ENCODE measurements at regions not wholly inside any gene's neighbourhood (a gene's known extent, or its start where the extent isn't known, plus 50 kb on each side); places are given as distances from the start of the nearest gene placed in this dataset.

GRCh38 chr22:48254311-48254873, 1491.9 kb downstream of the TBC1D22A start:
- TF ChIP-seq POLR2A (IDR thresholded peaks at IDR 0.05) (no peak), CTCF (IDR thresholded peaks at IDR 0.05) (no peak)

Data from adrenal gland (tissue), 5 donors.